ENCODE measurements at regions not wholly inside any gene's neighbourhood (a gene's known extent, or its start where the extent isn't known, plus 50 kb on each side); places are given as distances from the start of the nearest gene placed in this dataset.

DNA sequence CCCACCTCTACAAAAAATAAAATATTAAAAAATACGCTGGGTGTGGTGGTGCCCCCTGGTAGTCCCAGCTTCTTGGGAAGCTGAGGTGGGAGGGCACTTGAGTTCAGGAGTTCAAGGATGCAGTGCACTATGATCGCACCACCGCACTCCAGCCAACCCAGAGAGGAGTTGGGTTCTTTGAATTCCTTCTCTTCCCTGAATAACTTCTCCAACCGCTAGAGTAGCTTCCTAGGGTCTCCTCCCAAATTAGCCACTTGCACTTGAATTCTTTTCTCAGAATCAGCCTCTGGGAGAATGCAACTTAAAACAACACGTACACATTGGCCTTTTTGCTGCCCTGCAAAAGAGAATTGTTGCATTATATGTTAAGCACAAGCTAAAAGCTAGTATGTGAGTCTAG is 272.5 kb downstream of the ABHD5 start:
- Histone ChIP-seq H3K4me3 (ENCODE audit: low read depth, low read length) (no peak overlapping the region), H3K36me3 (ENCODE audit: control insufficient read depth, insufficient read depth, low read length) (no peaks in the 10 kb centered on the region), H3K27me3 (replicated peaks; ENCODE audit: control insufficient read depth, insufficient read depth, low read length) (no peaks in the 10 kb centered on the region; the same call in none of the 2 replicates), H3K4me1 (no peaks in the 10 kb centered on the region), H3K9me3 (no peaks in the 10 kb centered on the region)
- H3K27me3 Mint-ChIP-seq (ENCODE audit: insufficient read depth, unreplicated experiment) = peaks cover 17% of the 10 kb centered on the region
- ChIA-PET CTCF (no interaction called here), POLR2A (no interaction called here)
- DNase-seq = no peak
- H3K4me3 Mint-ChIP-seq (ENCODE audit: unreplicated experiment) = no peak overlapping the region
- H3K9me3 Mint-ChIP-seq (ENCODE audit: unreplicated experiment) = no peaks in the 10 kb centered on the region
- no peaks in the 10 kb centered on the region for H3K36me3 Mint-ChIP-seq (ENCODE audit: insufficient read depth, unreplicated experiment)
- no peak overlapping the region for H3K27ac Mint-ChIP-seq (ENCODE audit: unreplicated experiment)
- TF ChIP-seq, protein P1, sequence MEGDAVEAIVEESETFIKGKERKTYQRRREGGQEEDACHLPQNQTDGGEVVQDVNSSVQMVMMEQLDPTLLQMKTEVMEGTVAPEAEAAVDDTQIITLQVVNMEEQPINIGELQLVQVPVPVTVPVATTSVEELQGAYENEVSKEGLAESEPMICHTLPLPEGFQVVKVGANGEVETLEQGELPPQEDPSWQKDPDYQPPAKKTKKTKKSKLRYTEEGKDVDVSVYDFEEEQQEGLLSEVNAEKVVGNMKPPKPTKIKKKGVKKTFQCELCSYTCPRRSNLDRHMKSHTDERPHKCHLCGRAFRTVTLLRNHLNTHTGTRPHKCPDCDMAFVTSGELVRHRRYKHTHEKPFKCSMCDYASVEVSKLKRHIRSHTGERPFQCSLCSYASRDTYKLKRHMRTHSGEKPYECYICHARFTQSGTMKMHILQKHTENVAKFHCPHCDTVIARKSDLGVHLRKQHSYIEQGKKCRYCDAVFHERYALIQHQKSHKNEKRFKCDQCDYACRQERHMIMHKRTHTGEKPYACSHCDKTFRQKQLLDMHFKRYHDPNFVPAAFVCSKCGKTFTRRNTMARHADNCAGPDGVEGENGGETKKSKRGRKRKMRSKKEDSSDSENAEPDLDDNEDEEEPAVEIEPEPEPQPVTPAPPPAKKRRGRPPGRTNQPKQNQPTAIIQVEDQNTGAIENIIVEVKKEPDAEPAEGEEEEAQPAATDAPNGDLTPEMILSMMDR (IDR thresholded peaks at IDR 0.05; ENCODE audit: insufficient read depth in 1 of 2, low read depth in 1 of 2, low read length in 1 of 2, severe bottlenecking in 1 of 2, unreplicated experiment in 1 of 2) = no peak
- BruUV-seq (replicated peaks) = no TSS peak
- no peaks in the 10 kb centered on the region for H3K4me1 Mint-ChIP-seq (ENCODE audit: low read depth, unreplicated experiment)
- intact Hi-C loops (cut with micrococcal nuclease; ENCODE audit: unreplicated experiment) = no loop called here

DNA sequence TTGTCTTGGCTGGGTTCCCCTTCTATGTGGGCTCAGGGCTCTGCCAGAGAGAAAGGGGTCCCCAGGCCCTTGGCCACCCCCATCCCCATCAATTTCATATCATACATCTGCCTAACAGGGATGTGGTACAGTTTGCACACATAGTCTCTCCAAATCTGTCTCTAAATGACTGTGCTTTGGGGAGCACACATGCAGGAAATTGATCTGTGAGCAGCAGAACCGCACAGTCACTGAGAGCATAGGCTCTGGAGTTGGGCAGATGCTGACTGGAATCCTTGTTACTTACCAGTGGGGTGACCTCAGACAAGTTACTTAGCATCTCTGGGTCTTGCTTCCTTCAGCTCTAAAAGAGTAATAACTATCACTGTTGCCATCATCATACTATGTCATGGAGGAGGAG is 273.9 kb downstream of the ABHD5 start:
- Mint-ChIP-seq H3K9me3 (ENCODE audit: unreplicated experiment) (no peaks in the 10 kb centered on the region), H3K4me3 (ENCODE audit: unreplicated experiment) (no peak overlapping the region), H3K36me3 (ENCODE audit: insufficient read depth, unreplicated experiment) (no peaks in the 10 kb centered on the region), H3K4me1 (ENCODE audit: low read depth, unreplicated experiment) (no peaks in the 10 kb centered on the region), H3K27me3 (ENCODE audit: insufficient read depth, unreplicated experiment) (peaks cover 21% of the 10 kb centered on the region), H3K27ac (ENCODE audit: unreplicated experiment) (no peak overlapping the region)
- no peak overlapping the region for H3K4me3 ChIP-seq (ENCODE audit: low read depth, low read length)
- no peaks in the 10 kb centered on the region for H3K4me1 ChIP-seq
- TF ChIP-seq, protein P1 (IDR thresholded peaks at IDR 0.05; ENCODE audit: insufficient read depth in 1 of 2, low read depth in 1 of 2, low read length in 1 of 2, severe bottlenecking in 1 of 2, unreplicated experiment in 1 of 2) = no peak
- POLR2A ChIA-PET = no interaction called here
- no peaks in the 10 kb centered on the region for H3K9me3 ChIP-seq
- intact Hi-C loops (cut with micrococcal nuclease; ENCODE audit: unreplicated experiment) = no loop called here
- H3K27me3 ChIP-seq (replicated peaks; ENCODE audit: control insufficient read depth, insufficient read depth, low read length) = no peaks in the 10 kb centered on the region; the same call in none of the 2 replicates
- CTCF ChIA-PET = no interaction called here
- BruUV-seq (replicated peaks) = no TSS peak
- no peaks in the 10 kb centered on the region for H3K36me3 ChIP-seq (ENCODE audit: control insufficient read depth, insufficient read depth, low read length)
- no peak for DNase-seq

DNA sequence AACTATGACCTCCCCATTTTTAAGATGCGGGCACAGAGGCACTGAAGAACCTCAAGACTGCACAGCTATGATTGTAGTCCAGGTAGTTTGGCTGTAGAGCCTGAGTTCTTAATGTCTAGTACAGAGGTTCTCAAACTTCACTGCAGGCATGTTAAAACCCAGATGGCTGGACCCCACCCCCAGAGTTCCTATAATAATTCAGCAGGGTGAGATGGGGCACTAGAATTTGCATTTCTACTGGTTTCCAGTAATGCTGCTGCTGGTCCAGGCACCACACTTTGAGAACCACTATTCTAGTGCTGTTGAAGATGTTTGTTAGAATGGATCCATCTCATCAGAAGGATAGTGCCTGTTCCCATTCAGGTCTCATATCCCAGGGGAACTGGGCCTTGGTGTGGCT is 274.9 kb downstream of the ABHD5 start:
- H3K4me1 Mint-ChIP-seq (ENCODE audit: low read depth, unreplicated experiment) = no peaks in the 10 kb centered on the region
- ChIA-PET POLR2A (no interaction called here), CTCF (no interaction called here)
- DNase-seq = no peak
- Histone ChIP-seq H3K27me3 (replicated peaks; ENCODE audit: control insufficient read depth, insufficient read depth, low read length) (no peaks in the 10 kb centered on the region; the same call in none of the 2 replicates), H3K36me3 (ENCODE audit: control insufficient read depth, insufficient read depth, low read length) (no peaks in the 10 kb centered on the region), H3K9me3 (no peaks in the 10 kb centered on the region), H3K4me1 (no peaks in the 10 kb centered on the region), H3K4me3 (ENCODE audit: low read depth, low read length) (no peak overlapping the region)
- no peak overlapping the region for H3K4me3 Mint-ChIP-seq (ENCODE audit: unreplicated experiment)
- BruUV-seq (replicated peaks) = no TSS peak
- peaks cover 21% of the 10 kb centered on the region for H3K27me3 Mint-ChIP-seq (ENCODE audit: insufficient read depth, unreplicated experiment)
- H3K9me3 Mint-ChIP-seq (ENCODE audit: unreplicated experiment) = no peaks in the 10 kb centered on the region
- H3K27ac Mint-ChIP-seq (ENCODE audit: unreplicated experiment) = no peak overlapping the region
- intact Hi-C loops (cut with micrococcal nuclease; ENCODE audit: unreplicated experiment) = no loop called here
- no peaks in the 10 kb centered on the region for H3K36me3 Mint-ChIP-seq (ENCODE audit: insufficient read depth, unreplicated experiment)
- TF ChIP-seq, protein P1 (IDR thresholded peaks at IDR 0.05; ENCODE audit: insufficient read depth in 1 of 2, low read depth in 1 of 2, low read length in 1 of 2, severe bottlenecking in 1 of 2, unreplicated experiment in 1 of 2) = no peak

Measured in Caco-2 (cell line).